ENCODE measurements at regions not wholly inside any gene's neighbourhood (a gene's known extent, or its start where the extent isn't known, plus 50 kb on each side); places are given as distances from the start of the nearest gene placed in this dataset.

- TF ChIP-seq BRF2 (IDR thresholded peaks at IDR 0.05; ENCODE audit: borderline replicate concordance, insufficient read depth, insufficient read length) (no peak), PCBP1 (IDR thresholded peaks at IDR 0.05; ENCODE audit: low read depth, low read length, poor library complexity, severe bottlenecking) (no peak), ZNF445 (CRISPR knock-in tag; IDR thresholded peaks at IDR 0.05; ENCODE audit: low read depth) (no peak), NFRKB (IDR thresholded peaks at IDR 0.05; ENCODE audit: low read depth) (no peak), NONO (IDR thresholded peaks at IDR 0.05; ENCODE audit: low read depth in 2 of 2, low read length in 1 of 2) (no peak), KAT2B (IDR thresholded peaks at IDR 0.05; ENCODE audit: low read depth, low read length) (no peak), ZNF354B (CRISPR knock-in tag; IDR thresholded peaks at IDR 0.05) (no peak), GATAD2A (IDR thresholded peaks at IDR 0.05) (no peak)
These were observed 407.8 kb downstream of the LIG4 start (continued) for GRCh38 chr13:107807306-107808073.

- Histone ChIP-seq H2AFZ (ENCODE audit: low read depth, low read length) (no peak overlapping the region), H3K9me1 (ENCODE audit: control insufficient read depth, insufficient read depth, low read length) (no peaks in the 10 kb centered on the region), H3K27ac (ENCODE audit: extremely low read depth, low read depth, low read length) (no peak overlapping the region), H3K79me2 (ENCODE audit: control insufficient read depth, insufficient read depth, low read length) (no peaks in the 10 kb centered on the region), H3K36me3 (ENCODE audit: control insufficient read depth, insufficient read depth, low read length) (no peaks in the 10 kb centered on the region), H3K9ac (ENCODE audit: insufficient read depth in 1 of 2, low read depth in 2 of 2, low read length in 2 of 2) (no peak overlapping the region), H3K27me3 (ENCODE audit: control insufficient read depth in 2 of 2, insufficient read depth in 2 of 2, low read length in 2 of 2) (no peaks in the 10 kb centered on the region), H3K9me3 (replicated peaks; ENCODE audit: control insufficient read depth, insufficient read depth, low read depth, low read length) (no peaks in the 10 kb centered on the region), H4K20me1 (replicated peaks; ENCODE audit: control insufficient read depth, insufficient read depth, low read length) (no peaks in the 10 kb centered on the region), H3K4me2 (ENCODE audit: insufficient read depth, low read length) (no peak overlapping the region), H3K4me3 (no peak overlapping the region), H3K4me1 (replicated peaks in 1 of 2; ENCODE audit: control insufficient read depth in 2 of 2, insufficient read depth in 2 of 2, low read length in 2 of 2) (no peaks in the 10 kb centered on the region)
- ChIA-PET CTCF (ENCODE audit: low intra/inter-chr PET ratio) (no interaction called here), POLR2A (no interaction called here)
- BruUV-seq (replicated peaks), result no TSS peak
- in situ Hi-C loops (cut with MboI) (loop anchor here (25.0 kb wide), 1 partner anchor 256 kb away; no protein-coding TSS in a partner anchor), intact Hi-C loops (cut with micrococcal nuclease) (no loop called here)
- DNase-seq (ENCODE audit: extremely low read depth in 1 of 4, low spot score in 3 of 4) (no peak), ATAC-seq (no peak), FAIRE-seq (no peak)
- 0% methylated on average over 2 of the region's 2 CpGs for WGBS (ENCODE audit: insufficient coverage, low coverage, missing lambda C conversion rate)
- no peak for TF ChIP-seq ZNF668 (CRISPR knock-in tag; IDR thresholded peaks at IDR 0.05)
These were observed 408.6 kb downstream of the LIG4 start for GRCh38 chr13:107806726-107807125.

All from K562 (cell line).